Stimulated activated CD8-positive, alpha-beta memory T cell treated with anti-CD3 and anti-CD28 coated beads, Interleukin-15, amount 100 ng/mL, for 48 hours (primary cell): ENCODE measurements at regions not wholly inside any gene's neighbourhood (a gene's known extent, or its start where the extent isn't known, plus 50 kb on each side); places are given as distances from the start of the nearest gene placed in this dataset.

ENCODE experiments used
- DNase-seq, 2 donors: peaks; one replicate each; pipeline ENCODE4 v3.0.0-alpha.2; 2020; ENCODE audit warnings: low read depth in 2 of 2

- no peak for DNase-seq
Measured at GRCh38 chr16:79794941-79795340, 194.4 kb upstream of the MAF start.

- DNase-seq = no peak
Measured at GRCh38 chr16:79792664-79793351, 192.3 kb upstream of the MAF start.

GRCh38 chr16:79792076-79792475, 191.5 kb upstream of the MAF start:
- no peak for DNase-seq

- no peak for DNase-seq
Measured at GRCh38 chr16:79790854-79791253, 190.3 kb upstream of the MAF start.

- no peak for DNase-seq
Measured at GRCh38 chr16:79788949-79789348, 188.4 kb upstream of the MAF start.

- no peak for DNase-seq
Measured at GRCh38 chr16:79786389-79786788, 185.9 kb upstream of the MAF start.

GRCh38 chr16:79784007-79784406, 183.5 kb upstream of the MAF start:
- no peak for DNase-seq

GRCh38 chr16:79777679-79778078, 177.1 kb upstream of the MAF start:
- DNase-seq = no peak

GRCh38 chr16:79776243-79776847, 175.8 kb upstream of the MAF start:
- DNase-seq = no peak

GRCh38 chr16:79772784-79773183, 172.2 kb upstream of the MAF start:
- no peak for DNase-seq

GRCh38 chr16:79772048-79772447, 171.5 kb upstream of the MAF start:
- no peak for DNase-seq

- DNase-seq = peak; percentile 50 to 54
Measured at GRCh38 chr16:79770244-79771064, 169.9 kb upstream of the MAF start.

- DNase-seq = no peak
Measured at GRCh38 chr16:79769928-79770243, 169.3 kb upstream of the MAF start.

GRCh38 chr16:79769270-79769927, 168.9 kb upstream of the MAF start:
- no peak for DNase-seq

GRCh38 chr16:79768276-79768970, 167.9 kb upstream of the MAF start:
- no peak for DNase-seq

- DNase-seq = no peak
Measured at GRCh38 chr16:79767421-79768275, 167.1 kb upstream of the MAF start.

- DNase-seq = no peak
Measured at GRCh38 chr16:79765901-79766394, 165.4 kb upstream of the MAF start.

GRCh38 chr16:79765431-79765830, 164.9 kb upstream of the MAF start:
- DNase-seq = no peak

- DNase-seq = no peak
Measured at GRCh38 chr16:79764415-79765110, 164.0 kb upstream of the MAF start.

GRCh38 chr16:79762217-79762616, 161.7 kb upstream of the MAF start:
- no peak for DNase-seq
